Gastrocnemius medialis (tissue), 4 donors: ENCODE measurements at regions not wholly inside any gene's neighbourhood (a gene's known extent, or its start where the extent isn't known, plus 50 kb on each side); places are given as distances from the start of the nearest gene placed in this dataset.

Experiments used
- ATAC-seq, 2 donors: fragments of 150-250 bp; one replicate each; pipeline ENCODE4 v1.9.1; 2016
- DNase-seq, 2 donors: peaks; one replicate each; pipeline ENCODE4 v3.0.0-alpha.2; 2019
- H3K27ac ChIP-seq, 4 donors: fragments of 200-600 bp; sonication (generic); 1 replicate in 1 of 4; 2 replicates in 3 of 4; pipeline ENCODE4 v1.5.1; 2016 to 2018; ENCODE audit warnings: mild to moderate bottlenecking in 2 of 4, moderate library complexity in 1 of 4
- H3K27me3 ChIP-seq, 3 donors: fragments of 200-600 bp; sonication (generic) in 2 of 3; 1 replicate in 1 of 3; 2 replicates in 2 of 3; pipeline versions ENCODE4 v1.5.1 to v1.6.0; 2016 to 2019; ENCODE audit warnings: mild to moderate bottlenecking in 1 of 3, moderate library complexity in 1 of 3
- H3K36me3 ChIP-seq, 2 donors: fragments of 200-600 bp; sonication (generic) in 1 of 2; one replicate each; pipeline ENCODE4 v1.5.1; 2017 to 2018
- H3K4me1 ChIP-seq, 2 donors: fragments of 200-600 bp; sonication (generic) in 1 of 2; one replicate each; pipeline ENCODE4 v1.5.1; 2016 to 2017; ENCODE audit warnings: mild to moderate bottlenecking in 2 of 2
- H3K4me3 ChIP-seq, 4 donors: fragments of 200-600 bp; sonication (generic) in 3 of 4; 1 replicate in 1 of 4; 2 replicates in 3 of 4; pipeline ENCODE4 v1.5.1; 2016 to 2019; ENCODE audit warnings: mild to moderate bottlenecking in 2 of 4
- H3K9me3 ChIP-seq, 3 donors: fragments of 200-600 bp; sonication (generic) in 2 of 3; 1 replicate in 1 of 3; 2 replicates in 2 of 3; pipeline ENCODE4 v1.5.1; 2016 to 2019
- CTCF ChIP-seq, 5 experiments: fragments of 450-650 bp in 3 of 5; fragments of 200-600 bp in 2 of 5; sonication (generic) in 2 of 5; IDR thresholded peaks in 4 of 5; conservative IDR thresholded peaks in 1 of 5; 1 replicate in 4 of 5; 2 replicates in 1 of 5; pipeline ENCODE4 v1.5.1; 2016 to 2019; ENCODE audit warnings: antibody characterized with exemption in 5 of 5, mild to moderate bottlenecking in 3 of 5, moderate library complexity in 3 of 5
- POLR2A ChIP-seq, 2 donors: fragments of 450-650 bp; IDR thresholded peaks; one replicate each; pipeline ENCODE4 v1.6.1; 2017; ENCODE audit warnings: antibody characterized with exemption in 2 of 2, mild to moderate bottlenecking in 2 of 2, moderate library complexity in 2 of 2
- in situ Hi-C, 4 donors: fragments of 200-750 bp; cut with MboI; loops; one replicate each; pipeline versions ENCODE4 v1.15.0 to v1.8.0; 2017; ENCODE audit warnings: low sequenced_read_pairs in 4 of 4
- intact Hi-C: fragments of 100-400 bp; cut with DNase I; formaldehyde crosslinking; loops from one replicate; pipeline ENCODE4 v1.15.1; 2023; ENCODE audit warnings: low total_unique reads

GRCh38 chr2:105600602-105600948 lies 144.1 kb upstream of the NCK2 start:
- DNase-seq = no peak
- H3K27ac ChIP-seq = no peak overlapping the region
- intact Hi-C loops (no loop called here), in situ Hi-C loops (no loop called here)
- no peaks in the 10 kb centered on the region for H3K36me3 ChIP-seq
- no peak for TF ChIP-seq POLR2A (IDR thresholded peaks at IDR 0.05)
- TF ChIP-seq CTCF (IDR thresholded peaks at IDR 0.05 in 4 of 5, conservative IDR thresholded peaks at IDR 0.05 in 1 of 5) = no peak
- H3K4me1 ChIP-seq = peaks cover 0 to 11% of the 10 kb centered on the region in 2 donors
- no peaks in the 10 kb centered on the region for H3K9me3 ChIP-seq
- H3K4me3 ChIP-seq = no peak overlapping the region
- no peaks in the 10 kb centered on the region for H3K27me3 ChIP-seq
- ATAC-seq = no peak

DNA sequence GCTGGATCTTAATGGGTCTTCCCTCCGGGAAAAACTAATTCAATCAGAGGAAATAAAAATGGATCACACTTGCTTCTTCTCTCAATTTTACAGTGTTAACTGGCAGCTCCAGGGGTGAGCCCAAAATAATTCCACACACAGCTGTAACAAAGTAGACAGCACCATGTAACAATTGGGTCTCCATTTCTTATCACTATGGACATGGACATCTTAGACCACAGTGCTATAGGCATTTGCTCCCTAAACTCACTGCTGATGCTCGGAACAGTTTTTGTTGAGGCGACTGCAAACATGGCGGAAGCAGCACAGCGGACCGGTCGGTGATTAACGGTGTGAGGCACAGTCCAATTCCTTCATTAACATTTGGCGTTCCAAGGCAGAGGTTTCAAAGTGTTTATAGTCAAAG lies 144.7 kb upstream of the NCK2 start:
- in situ Hi-C loops = no loop called here

GRCh38 chr2:105598829-105599698 lies 145.6 kb upstream of the NCK2 start:
- Histone ChIP-seq H3K36me3 (no peaks in the 10 kb centered on the region), H3K4me1 (no peaks in the 10 kb centered on the region), H3K9me3 (no peaks in the 10 kb centered on the region), H3K4me3 (no peak overlapping the region), H3K27me3 (no peaks in the 10 kb centered on the region), H3K27ac (no peak overlapping the region)
- ATAC-seq (no peak), DNase-seq (no peak)
- in situ Hi-C loops (no loop called here), intact Hi-C loops (no loop called here)
- TF ChIP-seq POLR2A (IDR thresholded peaks at IDR 0.05) = no peak
- no peak for TF ChIP-seq CTCF (IDR thresholded peaks at IDR 0.05 in 4 of 5, conservative IDR thresholded peaks at IDR 0.05 in 1 of 5)

More for the DNA sequence above, 144.7 kb upstream of the NCK2 start:
- ATAC-seq (no peak), DNase-seq (no peak)
- Histone ChIP-seq H3K9me3 (no peaks in the 10 kb centered on the region), H3K4me3 (no peak overlapping the region), H3K27me3 (no peaks in the 10 kb centered on the region), H3K4me1 (peaks cover 0 to 6% of the 10 kb centered on the region in 2 donors), H3K27ac (no peak overlapping the region), H3K36me3 (no peaks in the 10 kb centered on the region)
- intact Hi-C loops = no loop called here
- TF ChIP-seq POLR2A (IDR thresholded peaks at IDR 0.05) (no peak), CTCF (IDR thresholded peaks at IDR 0.05 in 4 of 5, conservative IDR thresholded peaks at IDR 0.05 in 1 of 5) (no peak)

GRCh38 chr2:105597806-105598803 lies 146.6 kb upstream of the NCK2 start:
- Histone ChIP-seq H3K27ac (no peak overlapping the region), H3K4me3 (no peak overlapping the region), H3K9me3 (no peaks in the 10 kb centered on the region), H3K4me1 (no peaks in the 10 kb centered on the region), H3K27me3 (no peaks in the 10 kb centered on the region), H3K36me3 (no peaks in the 10 kb centered on the region)
- DNase-seq (no peak), ATAC-seq (no peak)
- intact Hi-C loops = no loop called here
- in situ Hi-C loops = no loop called here
- TF ChIP-seq POLR2A (IDR thresholded peaks at IDR 0.05) (no peak), CTCF (IDR thresholded peaks at IDR 0.05 in 4 of 5, conservative IDR thresholded peaks at IDR 0.05 in 1 of 5) (no peak)
